ENCODE measurements at regions not wholly inside any gene's neighbourhood (a gene's known extent, or its start where the extent isn't known, plus 50 kb on each side); places are given as distances from the start of the nearest gene placed in this dataset.
A peak's percentile ranks its signal among the peaks of the same experiment; 100 is the strongest.

DNA sequence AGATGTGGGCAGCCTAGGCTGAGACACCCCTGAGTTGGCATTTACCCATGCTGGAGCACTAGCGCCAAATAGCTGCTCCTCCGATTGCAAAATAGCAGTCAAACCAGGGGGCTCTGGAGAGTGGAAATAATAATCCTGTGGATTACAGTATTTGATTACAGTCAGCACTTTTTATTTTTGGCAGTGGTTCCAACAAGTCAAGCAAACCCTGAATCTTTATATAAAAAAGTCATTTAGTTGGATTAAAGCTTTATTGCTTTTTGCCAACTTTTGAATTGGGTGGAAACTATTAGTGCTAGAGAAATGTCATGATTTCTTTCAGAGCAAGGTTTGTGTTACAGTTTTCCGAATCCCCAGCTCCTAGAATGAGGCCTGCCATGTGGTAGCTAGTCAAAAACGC, 99.3 kb upstream of the FAM20A start:
- H3K79me2 ChIP-seq: no peaks in the 10 kb centered on the region
- no peak for DNase-seq (ENCODE audit: low spot score)
- no peak overlapping the region for H3K4me2 ChIP-seq
- H3K27me3 ChIP-seq: no peaks in the 10 kb centered on the region
- no peaks in the 10 kb centered on the region for H3K9me2 ChIP-seq (replicated peaks; ENCODE audit: insufficient read depth)
- no peak overlapping the region for H2AFZ ChIP-seq
- no peaks in the 10 kb centered on the region for H4K20me1 ChIP-seq (ENCODE audit: insufficient read depth, poor library complexity, severe bottlenecking)
- TF ChIP-seq CTCF (IDR thresholded peaks at IDR 0.05; ENCODE audit: poor library complexity) (no peak), EZH2phosphoT487 (IDR thresholded peaks at IDR 0.05; ENCODE audit: low read depth, severe bottlenecking, unreplicated experiment) (no peak), EZH2 (IDR thresholded peaks at IDR 0.05; ENCODE audit: borderline replicate concordance) (no peak)
- WGBS (ENCODE audit: low lambda C conversion rate, missing lambda C conversion rate): 71% methylated on average over 4 of the region's 4 CpGs
- H3K4me3 ChIP-seq: no peak overlapping the region
- H3K9me3 ChIP-seq (ENCODE audit: low read depth): no peaks in the 10 kb centered on the region
- peaks cover 28% of the 10 kb centered on the region for H3K4me1 ChIP-seq (ENCODE audit: insufficient read depth)
- H3K36me3 ChIP-seq (replicated peaks; ENCODE audit: insufficient read depth, low read depth): no peaks in the 10 kb centered on the region
- H3K27ac ChIP-seq: peak overlapping the region; percentile 88

DNA sequence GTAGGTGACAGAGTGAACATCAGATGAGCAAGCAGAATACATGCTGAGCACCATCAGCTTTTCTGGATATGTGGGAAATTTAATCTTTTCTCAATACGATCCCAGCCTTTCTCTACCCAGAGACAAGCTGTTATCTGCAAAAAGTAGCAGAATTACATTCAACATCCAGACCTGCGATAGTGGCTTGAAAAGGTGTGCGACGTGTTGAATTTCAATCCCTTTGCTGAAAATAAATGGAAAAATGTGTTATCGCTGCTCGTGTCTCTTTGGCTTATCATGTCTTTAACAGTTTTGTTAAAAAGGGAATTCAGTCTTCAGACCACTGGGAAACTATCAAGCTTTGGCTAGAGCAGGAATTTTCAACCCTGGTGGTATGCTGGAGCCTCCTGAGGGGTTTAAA, 98.8 kb upstream of the FAM20A start:
- no peak overlapping the region for H3K4me3 ChIP-seq
- no peaks in the 10 kb centered on the region for H3K36me3 ChIP-seq (replicated peaks; ENCODE audit: insufficient read depth, low read depth)
- H4K20me1 ChIP-seq (ENCODE audit: insufficient read depth, poor library complexity, severe bottlenecking): no peaks in the 10 kb centered on the region
- peaks cover 28% of the 10 kb centered on the region for H3K4me1 ChIP-seq (ENCODE audit: insufficient read depth)
- H3K79me2 ChIP-seq: no peaks in the 10 kb centered on the region
- H3K27ac ChIP-seq: peak overlapping the region; percentile 88
- no peaks in the 10 kb centered on the region for H3K27me3 ChIP-seq
- DNase-seq (ENCODE audit: low spot score): no peak
- no peak overlapping the region for H2AFZ ChIP-seq
- H3K9me3 ChIP-seq (ENCODE audit: low read depth): no peaks in the 10 kb centered on the region
- no peak overlapping the region for H3K4me2 ChIP-seq
- TF ChIP-seq EZH2phosphoT487 (IDR thresholded peaks at IDR 0.05; ENCODE audit: low read depth, severe bottlenecking, unreplicated experiment) (no peak), CTCF (IDR thresholded peaks at IDR 0.05; ENCODE audit: poor library complexity) (no peak), EZH2 (IDR thresholded peaks at IDR 0.05; ENCODE audit: borderline replicate concordance) (no peak)
- WGBS (ENCODE audit: low lambda C conversion rate, missing lambda C conversion rate): 83% methylated on average over 6 of the region's 6 CpGs
- no peaks in the 10 kb centered on the region for H3K9me2 ChIP-seq (replicated peaks; ENCODE audit: insufficient read depth)

DNA sequence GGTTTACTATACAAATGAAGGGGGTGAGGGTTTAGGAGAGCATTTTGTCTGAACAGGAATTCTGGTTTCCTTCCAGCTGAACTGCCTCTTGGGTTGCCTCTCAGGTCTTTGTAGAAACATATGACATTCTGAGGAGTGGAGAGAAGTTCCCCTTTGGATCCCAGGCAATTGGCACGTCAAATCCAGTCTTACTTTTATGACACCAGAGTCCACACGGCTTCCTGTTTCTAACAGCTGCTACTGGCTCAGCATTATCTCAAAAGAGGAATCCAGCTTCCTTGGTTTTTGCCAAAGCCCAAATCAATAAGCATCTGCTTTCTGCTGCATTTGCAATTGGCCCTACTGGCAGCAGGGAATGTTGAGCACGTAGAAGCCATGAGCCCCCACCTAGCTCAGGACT, 97.6 kb upstream of the FAM20A start:
- Histone ChIP-seq H3K4me1 (ENCODE audit: insufficient read depth) (peaks cover 28% of the 10 kb centered on the region), H2AFZ (no peak overlapping the region), H3K4me3 (no peak overlapping the region), H3K9me2 (replicated peaks; ENCODE audit: insufficient read depth) (no peaks in the 10 kb centered on the region), H3K4me2 (no peak overlapping the region), H4K20me1 (ENCODE audit: insufficient read depth, poor library complexity, severe bottlenecking) (no peaks in the 10 kb centered on the region), H3K27me3 (no peaks in the 10 kb centered on the region), H3K27ac (peak overlapping the region; percentile 65), H3K36me3 (replicated peaks; ENCODE audit: insufficient read depth, low read depth) (no peaks in the 10 kb centered on the region), H3K79me2 (no peaks in the 10 kb centered on the region), H3K9me3 (ENCODE audit: low read depth) (no peaks in the 10 kb centered on the region)
- peak; percentile 49 for DNase-seq (ENCODE audit: low spot score)
- 39% methylated on average over 3 of the region's 3 CpGs for WGBS (ENCODE audit: low lambda C conversion rate, missing lambda C conversion rate)
- TF ChIP-seq EZH2phosphoT487 (IDR thresholded peaks at IDR 0.05; ENCODE audit: low read depth, severe bottlenecking, unreplicated experiment) (no peak), EZH2 (IDR thresholded peaks at IDR 0.05; ENCODE audit: borderline replicate concordance) (no peak), CTCF (IDR thresholded peaks at IDR 0.05; ENCODE audit: poor library complexity) (no peak)

GRCh38 chr17:68697850-68698361, 96.7 kb upstream of the FAM20A start:
- Histone ChIP-seq H2AFZ (no peak overlapping the region), H3K4me3 (no peak overlapping the region), H3K27me3 (no peaks in the 10 kb centered on the region), H4K20me1 (ENCODE audit: insufficient read depth, poor library complexity, severe bottlenecking) (no peaks in the 10 kb centered on the region), H3K9me3 (ENCODE audit: low read depth) (no peaks in the 10 kb centered on the region), H3K79me2 (no peaks in the 10 kb centered on the region), H3K27ac (peak overlapping the region; percentile 65), H3K4me1 (ENCODE audit: insufficient read depth) (peaks cover 28% of the 10 kb centered on the region), H3K36me3 (replicated peaks; ENCODE audit: insufficient read depth, low read depth) (no peaks in the 10 kb centered on the region), H3K9me2 (replicated peaks; ENCODE audit: insufficient read depth) (no peaks in the 10 kb centered on the region), H3K4me2 (no peak overlapping the region)
- 82% methylated on average over 1 of the region's 1 CpG for WGBS (ENCODE audit: low lambda C conversion rate, missing lambda C conversion rate)
- TF ChIP-seq EZH2phosphoT487 (IDR thresholded peaks at IDR 0.05; ENCODE audit: low read depth, severe bottlenecking, unreplicated experiment): no peak
- no peak for TF ChIP-seq EZH2 (IDR thresholded peaks at IDR 0.05; ENCODE audit: borderline replicate concordance)
- no peak for DNase-seq (ENCODE audit: low spot score)

Data from hepatocyte (in vitro differentiated cells).